ENCODE measurements at regions not wholly inside any gene's neighbourhood (a gene's known extent, or its start where the extent isn't known, plus 50 kb on each side); places are given as distances from the start of the nearest gene placed in this dataset.

DNA sequence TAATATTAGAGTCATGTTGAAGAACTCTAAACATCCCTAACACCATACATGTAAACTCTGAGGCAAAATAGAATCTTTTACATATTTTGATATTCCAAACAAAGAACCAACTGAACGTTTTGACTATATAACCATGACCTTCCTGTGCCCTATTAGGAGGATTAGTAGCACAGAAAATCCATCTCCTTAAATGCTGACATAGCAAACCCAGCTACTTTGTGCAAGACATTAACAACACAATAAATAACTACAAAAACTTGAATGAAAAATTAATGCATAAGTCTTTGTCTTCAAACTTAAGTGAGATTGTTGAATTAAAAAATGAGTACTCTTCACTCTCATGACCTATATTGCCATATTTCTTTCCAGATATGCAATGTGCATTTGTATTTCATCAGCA lies 450.0 kb upstream of the PDZRN3 start:
- no peaks in the 10 kb centered on the region for H3K36me3 Mint-ChIP-seq (ENCODE audit: low read depth)
- H3K27ac Mint-ChIP-seq = no peak overlapping the region
- H3K4me3 Mint-ChIP-seq = no peak overlapping the region
- DNase-seq (ENCODE audit: low spot score) = no peak
- H3K9me3 Mint-ChIP-seq = peaks cover 14% of the 10 kb centered on the region
- H3K4me1 Mint-ChIP-seq (ENCODE audit: low read depth) = no peaks in the 10 kb centered on the region
- no peaks in the 10 kb centered on the region for H3K27me3 Mint-ChIP-seq (ENCODE audit: low read depth)

DNA sequence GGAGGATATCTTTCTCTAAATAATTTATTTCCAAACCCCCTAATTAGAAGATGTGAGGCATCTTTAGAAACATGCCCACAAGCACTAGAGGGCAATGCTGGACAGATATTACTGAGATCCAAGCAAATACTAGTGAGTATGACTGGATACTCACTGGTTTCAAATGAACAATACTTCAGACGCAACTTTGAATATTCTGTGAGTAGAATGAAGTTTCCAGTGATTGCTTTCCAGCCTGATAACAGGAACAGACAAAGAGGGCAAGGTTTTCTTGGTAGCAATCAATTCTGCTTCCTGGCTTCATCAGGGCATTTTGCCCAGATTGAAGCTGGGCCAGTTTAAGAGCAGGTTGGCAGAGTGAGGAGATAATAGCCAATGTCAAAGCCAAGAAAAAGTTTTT lies 442.6 kb upstream of the PDZRN3 start:
- Mint-ChIP-seq H3K36me3 (ENCODE audit: low read depth) (no peaks in the 10 kb centered on the region), H3K4me1 (ENCODE audit: low read depth) (no peaks in the 10 kb centered on the region), H3K9me3 (peaks cover 21% of the 10 kb centered on the region), H3K4me3 (no peak overlapping the region), H3K27me3 (ENCODE audit: low read depth) (no peaks in the 10 kb centered on the region), H3K27ac (no peak overlapping the region)
- DNase-seq (ENCODE audit: low spot score) = no peak

DNA sequence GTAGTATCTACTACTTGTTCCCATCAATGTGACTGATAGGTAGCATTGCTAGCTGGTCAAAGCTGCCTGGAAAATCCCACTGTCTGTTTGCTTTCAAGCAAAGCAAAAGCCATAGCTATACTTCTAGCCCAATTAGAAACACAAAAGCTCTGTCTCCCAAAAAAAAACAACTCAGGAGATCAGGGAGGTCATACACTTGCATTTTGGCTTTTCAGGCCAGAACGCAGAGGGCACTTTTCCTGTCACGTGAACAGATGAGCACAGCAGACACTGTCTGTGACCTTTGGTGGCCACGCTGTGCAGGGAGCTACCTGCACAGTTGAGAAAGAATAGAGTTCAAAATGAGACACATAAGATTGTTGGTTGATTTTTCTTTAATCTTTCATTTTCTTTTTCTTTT lies 441.7 kb upstream of the PDZRN3 start:
- H3K4me3 Mint-ChIP-seq = no peak overlapping the region
- DNase-seq (ENCODE audit: low spot score) = no peak
- no peaks in the 10 kb centered on the region for H3K4me1 Mint-ChIP-seq (ENCODE audit: low read depth)
- H3K27me3 Mint-ChIP-seq (ENCODE audit: low read depth) = no peaks in the 10 kb centered on the region
- peaks cover 16% of the 10 kb centered on the region for H3K9me3 Mint-ChIP-seq
- no peak overlapping the region for H3K27ac Mint-ChIP-seq
- H3K36me3 Mint-ChIP-seq (ENCODE audit: low read depth) = no peaks in the 10 kb centered on the region

DNA sequence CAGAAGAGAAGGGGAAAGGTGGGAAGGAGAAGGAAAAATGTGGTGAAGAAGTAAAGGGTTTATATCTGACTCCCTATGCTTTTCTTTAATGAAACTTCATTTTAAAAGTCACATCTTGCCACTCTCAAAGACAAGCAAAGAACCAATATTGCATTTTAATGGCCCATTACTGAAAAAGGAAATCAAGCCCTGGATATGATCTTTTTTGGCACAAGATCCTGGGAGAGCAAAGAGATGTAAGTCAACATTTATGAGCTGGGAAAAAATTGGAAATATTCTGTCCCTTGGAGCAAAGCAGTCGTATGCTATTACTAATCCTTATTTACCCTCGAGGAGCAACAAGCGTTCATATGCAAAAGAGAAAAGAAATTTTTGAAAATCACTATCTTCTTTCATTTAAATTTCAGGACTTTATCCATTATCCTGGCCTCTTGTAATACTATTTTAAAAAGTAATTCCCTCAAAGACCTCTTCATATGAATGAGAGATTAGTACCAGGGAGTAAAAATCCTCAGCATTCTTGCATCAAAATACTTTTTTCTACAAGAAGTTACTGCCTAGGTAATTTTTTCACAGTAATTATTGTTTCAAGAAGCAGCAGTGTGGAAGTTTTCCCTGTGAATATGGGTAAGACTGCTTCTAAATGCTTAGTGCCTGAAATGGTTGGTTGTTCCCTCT lies 435.3 kb upstream of the PDZRN3 start:
- DNase-seq (ENCODE audit: low spot score) = no peak
- Mint-ChIP-seq H3K4me3 (no peak overlapping the region), H3K27me3 (ENCODE audit: low read depth) (no peaks in the 10 kb centered on the region), H3K36me3 (ENCODE audit: low read depth) (no peaks in the 10 kb centered on the region), H3K27ac (no peak overlapping the region), H3K9me3 (peaks cover 18% of the 10 kb centered on the region), H3K4me1 (ENCODE audit: low read depth) (no peaks in the 10 kb centered on the region)

DNA sequence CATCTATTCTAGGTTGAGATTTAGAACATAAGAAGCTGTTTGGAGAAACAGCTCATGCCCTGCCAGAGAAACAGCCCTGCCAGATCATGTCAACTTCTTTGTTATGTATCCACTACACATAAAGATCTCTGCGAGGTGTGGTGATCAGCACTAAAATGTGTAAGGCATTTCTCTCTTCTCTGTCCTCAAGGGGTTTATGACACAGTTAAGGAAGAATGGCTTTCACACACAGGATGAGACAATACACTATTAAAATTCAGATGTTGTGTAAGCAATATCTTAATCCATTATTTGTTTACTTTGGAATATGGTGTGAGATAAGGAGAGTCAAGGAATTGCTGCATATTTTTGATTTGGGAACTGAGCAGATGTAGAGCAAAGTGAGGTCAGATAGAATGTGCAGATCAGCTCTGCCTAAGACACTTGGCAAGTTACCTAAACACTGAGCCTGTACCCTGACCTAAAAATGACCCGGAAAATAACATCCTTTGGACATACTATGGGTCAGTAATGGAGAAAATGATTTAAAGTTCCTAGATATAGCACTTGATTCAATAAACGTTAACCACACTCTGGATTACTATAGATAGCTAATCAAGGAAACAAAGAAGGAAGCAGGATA lies 434.7 kb upstream of the PDZRN3 start:
- Mint-ChIP-seq H3K27ac (no peak overlapping the region), H3K4me3 (no peak overlapping the region), H3K9me3 (peaks cover 18% of the 10 kb centered on the region)

DNA sequence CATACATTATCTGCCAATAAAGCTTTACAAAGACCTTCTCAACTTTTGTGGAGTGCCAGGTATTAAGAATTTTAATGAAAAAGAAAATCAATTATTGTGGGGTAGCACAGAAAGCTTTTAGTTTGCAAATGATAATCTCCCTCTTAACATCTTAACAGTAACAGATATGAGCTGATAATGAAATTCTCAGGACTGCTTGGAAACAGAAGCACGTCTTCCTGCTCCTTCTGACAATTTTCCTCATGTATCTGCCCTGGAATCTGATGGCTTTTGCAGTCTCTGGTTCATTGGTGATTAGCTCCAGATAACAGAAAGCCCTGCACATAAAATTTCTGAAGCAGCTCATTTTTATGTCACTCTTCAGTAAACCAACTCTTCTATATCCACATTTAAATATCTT lies 432.4 kb upstream of the PDZRN3 start:
- H3K27me3 Mint-ChIP-seq (ENCODE audit: low read depth) = no peaks in the 10 kb centered on the region
- no peak overlapping the region for H3K27ac Mint-ChIP-seq
- no peak overlapping the region for H3K4me3 Mint-ChIP-seq
- H3K9me3 Mint-ChIP-seq = peaks cover 17% of the 10 kb centered on the region
- H3K4me1 Mint-ChIP-seq (ENCODE audit: low read depth) = no peaks in the 10 kb centered on the region
- H3K36me3 Mint-ChIP-seq (ENCODE audit: low read depth) = no peaks in the 10 kb centered on the region
- no peak for DNase-seq (ENCODE audit: low spot score)

More for the DNA sequence above, 434.7 kb upstream of the PDZRN3 start:
- no peaks in the 10 kb centered on the region for H3K27me3 Mint-ChIP-seq (ENCODE audit: low read depth)
- no peak for DNase-seq (ENCODE audit: low spot score)
- no peaks in the 10 kb centered on the region for H3K36me3 Mint-ChIP-seq (ENCODE audit: low read depth)
- H3K4me1 Mint-ChIP-seq (ENCODE audit: low read depth) = no peaks in the 10 kb centered on the region

DNA sequence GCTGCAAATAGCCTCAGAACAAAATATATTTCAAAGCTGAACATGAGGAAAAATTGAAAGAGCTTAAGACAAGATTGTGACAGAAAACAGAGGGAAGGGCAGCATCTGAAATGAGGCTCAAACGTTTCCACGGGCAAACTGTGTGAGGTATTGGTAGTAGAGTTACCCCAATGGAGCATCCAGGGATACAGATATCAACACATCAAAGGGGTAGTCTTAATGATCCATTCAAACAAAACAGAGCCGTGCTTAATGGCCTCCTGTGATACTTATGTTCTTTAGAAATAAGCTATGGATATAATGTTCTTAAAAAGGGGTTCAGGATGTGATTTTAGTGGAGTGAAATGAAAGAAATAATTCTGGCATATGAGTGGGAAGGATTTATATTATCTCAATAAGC lies 430.3 kb upstream of the PDZRN3 start:
- H3K36me3 Mint-ChIP-seq (ENCODE audit: low read depth) = no peaks in the 10 kb centered on the region
- H3K9me3 Mint-ChIP-seq = peaks cover 23% of the 10 kb centered on the region

DNA sequence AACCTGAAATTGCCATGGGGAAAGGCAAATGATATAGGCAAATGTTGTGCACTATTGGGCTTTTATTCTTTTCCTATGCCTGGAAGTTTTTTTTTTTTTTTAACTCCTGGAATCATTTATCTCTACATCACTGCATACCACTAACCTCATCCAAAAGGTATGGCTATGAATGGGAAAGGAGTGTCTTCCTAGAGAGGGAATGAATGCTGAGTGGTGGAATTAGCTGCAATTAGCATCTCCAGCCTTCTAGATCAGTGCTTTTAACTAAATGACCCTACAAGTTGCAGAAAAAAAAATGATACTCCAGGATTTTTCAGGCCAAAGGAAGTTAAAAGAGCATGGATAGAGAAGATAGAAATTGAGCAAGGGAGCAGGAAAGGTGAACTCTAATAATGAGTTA lies 429.8 kb upstream of the PDZRN3 start:
- Mint-ChIP-seq H3K4me1 (ENCODE audit: low read depth) (no peaks in the 10 kb centered on the region), H3K9me3 (peaks cover 18% of the 10 kb centered on the region), H3K27me3 (ENCODE audit: low read depth) (no peaks in the 10 kb centered on the region), H3K4me3 (no peak overlapping the region), H3K27ac (no peak overlapping the region), H3K36me3 (ENCODE audit: low read depth) (no peaks in the 10 kb centered on the region)
- DNase-seq (ENCODE audit: low spot score) = no peak

More for the DNA sequence above, 430.3 kb upstream of the PDZRN3 start:
- DNase-seq (ENCODE audit: low spot score) = no peak
- Mint-ChIP-seq H3K4me3 (no peak overlapping the region), H3K4me1 (ENCODE audit: low read depth) (no peaks in the 10 kb centered on the region), H3K27me3 (ENCODE audit: low read depth) (no peaks in the 10 kb centered on the region), H3K27ac (no peak overlapping the region)

DNA sequence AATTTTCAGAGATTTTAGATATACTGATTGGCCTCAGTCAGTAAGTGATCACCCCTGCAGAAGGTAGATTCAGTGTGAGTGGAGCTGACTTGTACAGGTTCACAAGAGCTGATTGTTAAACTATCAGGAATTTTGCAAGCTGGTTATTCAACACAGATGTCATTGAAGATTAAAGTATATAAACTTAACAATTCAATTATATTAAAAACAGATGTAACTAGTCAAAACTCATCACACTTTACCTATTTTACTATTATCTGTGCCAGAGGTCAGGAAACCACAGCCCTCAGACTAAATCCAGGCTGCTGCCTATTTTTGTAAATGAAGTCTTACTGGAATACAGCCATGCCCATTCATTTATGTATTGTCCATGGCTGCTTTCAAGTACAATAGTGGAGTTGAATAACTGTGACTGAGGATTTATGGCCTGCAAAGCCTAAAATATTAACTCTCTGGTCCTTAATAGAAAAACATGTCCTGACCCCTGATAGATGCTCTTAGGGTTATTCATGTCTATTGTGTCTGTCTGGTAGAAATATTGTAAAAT lies 429.3 kb upstream of the PDZRN3 start:
- Mint-ChIP-seq H3K4me1 (ENCODE audit: low read depth) (no peaks in the 10 kb centered on the region), H3K4me3 (no peak overlapping the region), H3K9me3 (peaks cover 13% of the 10 kb centered on the region), H3K36me3 (ENCODE audit: low read depth) (no peaks in the 10 kb centered on the region), H3K27me3 (ENCODE audit: low read depth) (no peaks in the 10 kb centered on the region), H3K27ac (no peak overlapping the region)
- no peak for DNase-seq (ENCODE audit: low spot score)

DNA sequence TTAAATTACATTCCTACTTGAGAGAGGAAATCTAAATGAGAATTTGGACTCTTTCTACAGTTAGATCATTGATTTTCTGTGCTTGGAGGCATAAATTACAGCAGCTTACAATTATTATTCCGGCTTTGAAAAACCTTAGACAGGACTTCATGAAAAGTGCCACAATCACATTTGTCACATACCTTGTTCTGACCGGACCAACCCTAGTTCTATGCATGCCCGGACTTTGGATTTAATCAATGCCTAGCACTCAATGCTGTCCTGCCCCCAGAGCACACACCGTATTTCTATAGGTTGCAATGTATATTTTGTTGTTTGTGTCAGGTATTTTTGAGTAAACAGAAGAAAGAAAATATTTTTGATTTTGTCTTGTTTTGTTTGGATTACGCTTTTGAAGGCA lies 424.7 kb upstream of the PDZRN3 start:
- H3K36me3 Mint-ChIP-seq (ENCODE audit: low read depth) = no peaks in the 10 kb centered on the region
- no peak for DNase-seq (ENCODE audit: low spot score)
- no peak overlapping the region for H3K27ac Mint-ChIP-seq
- no peak overlapping the region for H3K4me3 Mint-ChIP-seq
- H3K27me3 Mint-ChIP-seq (ENCODE audit: low read depth) = no peaks in the 10 kb centered on the region
- H3K9me3 Mint-ChIP-seq = peaks cover 29% of the 10 kb centered on the region
- no peaks in the 10 kb centered on the region for H3K4me1 Mint-ChIP-seq (ENCODE audit: low read depth)

DNA sequence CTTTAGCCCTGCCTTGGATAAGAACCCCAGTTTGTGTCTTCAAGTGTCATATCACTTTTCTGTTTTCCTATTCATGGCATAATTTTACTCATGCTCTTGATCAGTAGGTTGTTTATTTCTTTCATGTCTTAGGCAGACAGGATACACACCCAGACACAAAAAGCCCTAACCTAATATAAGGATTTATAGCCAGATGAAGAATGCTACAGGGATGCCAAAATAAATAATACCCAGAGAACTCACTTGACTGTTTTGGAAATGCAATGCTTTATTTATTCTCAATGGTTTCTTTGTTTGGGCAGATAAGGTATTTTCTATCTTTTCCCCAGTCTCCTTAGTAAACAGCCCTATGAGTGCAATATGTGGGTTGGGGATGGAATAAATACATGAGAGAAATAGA lies 424.0 kb upstream of the PDZRN3 start:
- H3K4me3 Mint-ChIP-seq = no peak overlapping the region
- no peak for DNase-seq (ENCODE audit: low spot score)
- no peak overlapping the region for H3K27ac Mint-ChIP-seq
- no peaks in the 10 kb centered on the region for H3K4me1 Mint-ChIP-seq (ENCODE audit: low read depth)
- peaks cover 29% of the 10 kb centered on the region for H3K9me3 Mint-ChIP-seq
- no peaks in the 10 kb centered on the region for H3K27me3 Mint-ChIP-seq (ENCODE audit: low read depth)
- no peaks in the 10 kb centered on the region for H3K36me3 Mint-ChIP-seq (ENCODE audit: low read depth)

DNA sequence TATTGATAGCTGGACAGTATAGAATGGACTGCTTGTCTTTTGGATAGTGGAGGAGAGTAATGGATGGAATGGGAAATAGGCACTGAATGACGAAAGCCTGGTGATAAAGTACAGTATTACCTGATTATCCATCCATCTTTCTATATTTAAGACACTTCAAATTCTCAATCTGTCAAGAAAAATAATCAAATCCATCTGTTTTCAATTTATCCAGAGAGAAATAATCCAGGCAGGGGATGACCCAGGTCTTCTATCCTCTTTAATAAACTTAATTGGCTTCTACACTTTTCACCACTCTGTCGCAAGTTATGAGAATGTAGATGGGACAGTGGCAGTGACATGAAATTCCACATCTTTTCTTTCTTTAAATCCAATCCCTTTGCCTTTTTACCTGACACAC lies 420.3 kb upstream of the PDZRN3 start:
- Mint-ChIP-seq H3K27ac (no peak overlapping the region), H3K27me3 (ENCODE audit: low read depth) (no peaks in the 10 kb centered on the region), H3K9me3 (peaks cover 25% of the 10 kb centered on the region), H3K4me1 (ENCODE audit: low read depth) (no peaks in the 10 kb centered on the region), H3K4me3 (no peak overlapping the region), H3K36me3 (ENCODE audit: low read depth) (no peaks in the 10 kb centered on the region)
- DNase-seq (ENCODE audit: low spot score) = no peak

DNA sequence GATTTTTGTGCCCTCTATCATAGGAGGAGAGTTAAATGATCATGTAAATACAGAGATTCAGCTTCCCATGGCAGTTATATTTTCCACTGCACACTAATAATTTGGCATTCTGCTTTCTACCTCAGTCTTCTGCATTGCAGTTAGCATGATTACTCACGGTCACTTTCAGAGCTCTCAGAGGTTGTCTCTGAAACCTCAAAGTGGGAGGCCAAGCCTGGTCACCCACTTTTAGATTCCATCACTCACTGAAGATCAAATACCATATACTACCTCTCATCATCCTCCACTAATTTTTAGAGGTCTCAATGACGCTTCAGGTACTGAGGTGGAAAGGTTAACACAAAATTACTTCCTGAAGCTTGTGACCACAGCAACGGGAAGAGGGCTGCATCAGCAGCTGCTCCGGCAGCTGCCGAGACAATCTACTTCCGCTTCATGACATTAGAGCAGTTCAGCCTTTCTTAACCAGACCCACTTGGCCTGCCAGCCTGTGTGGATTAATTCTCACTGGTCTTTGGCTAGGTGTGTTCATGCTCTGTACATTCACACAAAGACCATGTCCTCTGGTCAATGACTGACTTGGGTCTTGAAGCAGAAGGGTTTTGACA lies 416.4 kb upstream of the PDZRN3 start:
- Mint-ChIP-seq H3K9me3 (peaks cover 18% of the 10 kb centered on the region), H3K4me1 (ENCODE audit: low read depth) (no peaks in the 10 kb centered on the region), H3K27me3 (ENCODE audit: low read depth) (no peaks in the 10 kb centered on the region), H3K4me3 (no peak overlapping the region), H3K36me3 (ENCODE audit: low read depth) (no peaks in the 10 kb centered on the region), H3K27ac (no peak overlapping the region)
- DNase-seq (ENCODE audit: low spot score) = no peak

DNA sequence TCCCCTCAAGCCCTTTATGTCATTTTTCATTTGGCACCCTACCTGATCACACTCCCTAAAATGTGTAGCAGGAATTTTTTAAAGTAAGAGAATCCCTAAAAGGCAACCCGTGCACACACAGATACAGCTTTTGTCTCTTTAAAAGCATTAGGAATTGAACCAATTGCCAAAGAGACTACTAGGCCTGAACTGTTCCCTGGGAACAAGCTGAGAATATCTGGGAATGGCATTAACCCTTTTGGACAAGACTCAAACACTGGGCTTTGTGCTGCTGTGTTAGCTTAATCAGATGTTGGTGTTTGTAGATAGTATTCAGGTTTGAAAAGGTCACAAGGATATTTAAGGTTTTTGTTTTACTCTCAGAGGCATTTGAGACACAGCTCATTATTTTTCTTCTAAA lies 414.4 kb upstream of the PDZRN3 start:
- H3K4me3 Mint-ChIP-seq = no peak overlapping the region
- no peak for DNase-seq (ENCODE audit: low spot score)
- H3K9me3 Mint-ChIP-seq = peaks cover 10% of the 10 kb centered on the region
- no peak overlapping the region for H3K27ac Mint-ChIP-seq
- H3K27me3 Mint-ChIP-seq (ENCODE audit: low read depth) = no peaks in the 10 kb centered on the region
- no peaks in the 10 kb centered on the region for H3K36me3 Mint-ChIP-seq (ENCODE audit: low read depth)
- no peaks in the 10 kb centered on the region for H3K4me1 Mint-ChIP-seq (ENCODE audit: low read depth)

Measured in T-helper 2 cell treated with Interferon-gamma antibody and Interleukin-4, amounts not matched to agents 5 μg/mL and 100 μg/mL, for 36 hours (primary cell).